ENCODE measurements at regions not wholly inside any gene's neighbourhood (a gene's known extent, or its start where the extent isn't known, plus 50 kb on each side); places are given as distances from the start of the nearest gene placed in this dataset.

- TF ChIP-seq, protein P1, sequence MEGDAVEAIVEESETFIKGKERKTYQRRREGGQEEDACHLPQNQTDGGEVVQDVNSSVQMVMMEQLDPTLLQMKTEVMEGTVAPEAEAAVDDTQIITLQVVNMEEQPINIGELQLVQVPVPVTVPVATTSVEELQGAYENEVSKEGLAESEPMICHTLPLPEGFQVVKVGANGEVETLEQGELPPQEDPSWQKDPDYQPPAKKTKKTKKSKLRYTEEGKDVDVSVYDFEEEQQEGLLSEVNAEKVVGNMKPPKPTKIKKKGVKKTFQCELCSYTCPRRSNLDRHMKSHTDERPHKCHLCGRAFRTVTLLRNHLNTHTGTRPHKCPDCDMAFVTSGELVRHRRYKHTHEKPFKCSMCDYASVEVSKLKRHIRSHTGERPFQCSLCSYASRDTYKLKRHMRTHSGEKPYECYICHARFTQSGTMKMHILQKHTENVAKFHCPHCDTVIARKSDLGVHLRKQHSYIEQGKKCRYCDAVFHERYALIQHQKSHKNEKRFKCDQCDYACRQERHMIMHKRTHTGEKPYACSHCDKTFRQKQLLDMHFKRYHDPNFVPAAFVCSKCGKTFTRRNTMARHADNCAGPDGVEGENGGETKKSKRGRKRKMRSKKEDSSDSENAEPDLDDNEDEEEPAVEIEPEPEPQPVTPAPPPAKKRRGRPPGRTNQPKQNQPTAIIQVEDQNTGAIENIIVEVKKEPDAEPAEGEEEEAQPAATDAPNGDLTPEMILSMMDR (IDR thresholded peaks at IDR 0.05; ENCODE audit: low read depth, low read length, missing control alignments), result no peak
- no peak overlapping the region for H3K4me3 ChIP-seq (replicated peaks; ENCODE audit: low read depth, low read length)
- DNase-seq (ENCODE audit: extremely low read depth, low read depth), result no peak
These were observed 219.8 kb downstream of the ACTL7B start for GRCh38 chr9:108636013-108636412.

GRCh38 chr9:108634672-108635462 lies 220.9 kb downstream of the ACTL7B start:
- DNase-seq (ENCODE audit: extremely low read depth, low read depth), result no peak
- H3K4me3 ChIP-seq (replicated peaks; ENCODE audit: low read depth, low read length), result no peak overlapping the region
- TF ChIP-seq, protein P1 (IDR thresholded peaks at IDR 0.05; ENCODE audit: low read depth, low read length, missing control alignments), result no peak

- TF ChIP-seq, protein P1 (IDR thresholded peaks at IDR 0.05; ENCODE audit: low read depth, low read length, missing control alignments), result no peak
- no peak overlapping the region for H3K4me3 ChIP-seq (replicated peaks; ENCODE audit: low read depth, low read length)
- no peak for DNase-seq (ENCODE audit: extremely low read depth, low read depth)
These were observed 221.6 kb downstream of the ACTL7B start for GRCh38 chr9:108634204-108634603.

GRCh38 chr9:108631496-108632285 lies 224.1 kb downstream of the ACTL7B start:
- TF ChIP-seq, protein P1 (IDR thresholded peaks at IDR 0.05; ENCODE audit: low read depth, low read length, missing control alignments), result no peak
- no peak for DNase-seq (ENCODE audit: extremely low read depth, low read depth)
- H3K4me3 ChIP-seq (replicated peaks; ENCODE audit: low read depth, low read length), result no peak overlapping the region

DNA sequence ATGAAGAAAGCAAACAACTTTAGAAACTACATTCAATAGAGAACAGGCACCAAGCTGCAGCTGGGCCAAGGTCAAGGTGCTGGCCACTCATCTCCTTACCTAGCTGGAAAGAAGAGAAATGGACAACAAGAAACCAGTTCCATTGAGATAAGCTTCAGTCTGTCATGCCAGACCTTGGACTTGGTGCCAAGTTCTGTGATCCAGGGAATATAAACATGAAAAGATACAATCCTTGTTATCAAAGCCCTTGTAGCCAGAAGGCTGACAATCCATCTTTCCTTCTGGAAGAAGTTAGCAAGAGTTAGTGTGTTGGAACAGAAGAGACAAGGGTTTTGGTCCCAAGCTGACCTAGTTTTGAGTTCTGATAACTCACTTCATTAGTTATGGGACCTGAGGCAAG lies 227.5 kb downstream of the ACTL7B start:
- TF ChIP-seq, protein P1 (IDR thresholded peaks at IDR 0.05; ENCODE audit: low read depth, low read length, missing control alignments), result no peak
- DNase-seq (ENCODE audit: extremely low read depth, low read depth), result no peak
- H3K4me3 ChIP-seq (replicated peaks; ENCODE audit: low read depth, low read length), result no peak overlapping the region

DNA sequence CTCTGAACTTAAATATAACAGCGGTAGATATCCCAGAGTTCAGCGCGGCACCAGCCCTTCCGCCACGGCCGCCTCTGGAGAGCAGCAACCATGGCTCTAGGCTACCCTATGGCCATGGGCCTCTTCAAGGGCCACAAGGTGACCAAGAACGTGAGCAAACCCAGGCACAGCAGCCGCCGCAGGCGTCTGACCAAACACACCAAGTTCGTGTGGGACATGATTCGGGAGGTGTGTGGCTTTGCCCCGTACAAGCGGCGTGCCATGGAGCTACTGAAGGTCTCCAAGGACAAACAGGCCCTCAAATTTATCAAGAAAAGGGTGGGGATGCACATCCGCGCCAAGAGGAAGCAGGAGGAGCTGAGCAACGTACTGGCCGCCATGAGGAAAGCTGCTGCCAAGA lies 229.0 kb downstream of the ACTL7B start:
- DNase-seq (ENCODE audit: extremely low read depth, low read depth), result no peak
- no peak overlapping the region for H3K4me3 ChIP-seq (replicated peaks; ENCODE audit: low read depth, low read length)
- TF ChIP-seq, protein P1 (IDR thresholded peaks at IDR 0.05; ENCODE audit: low read depth, low read length, missing control alignments), result no peak

Measured in HFF-Myc (cell line).